ENCODE measurements at regions not wholly inside any gene's neighbourhood (a gene's known extent, or its start where the extent isn't known, plus 50 kb on each side); places are given as distances from the start of the nearest gene placed in this dataset.

GRCh38 chr18:44238911-44239310 lies 441.8 kb upstream of the SETBP1 start:
- ATAC-seq (replicated peaks in 6 of 8), result no peak
- in situ Hi-C loops (cut with MboI; ENCODE audit: low pct_unique_long_range_greater_than_20kb in 2 of 9, low sequenced_read_pairs in 9 of 9, unreplicated experiment in 9 of 9), result no loop called here
- WGBS, 10 experiments, result 20 to 100% (median 90%) methylated on average over 1 of the region's 1 CpG; no CpG with 5 or more reads in 2 of the 10 experiments
- H3K4me3 ChIP-seq, result no peak overlapping the region
- H3K4me1 ChIP-seq (replicated peaks in 1 of 2), result no peaks in the 10 kb centered on the region
- no peak overlapping the region for H3K27ac ChIP-seq

- WGBS, 10 experiments, result 34 to 100% (median 90%) methylated on average over 1 to 5 of the region's 5 CpGs; no CpG with 5 or more reads in 1 of the 10 experiments
- in situ Hi-C loops (cut with MboI; ENCODE audit: low pct_unique_long_range_greater_than_20kb in 2 of 9, low sequenced_read_pairs in 9 of 9, unreplicated experiment in 9 of 9), result no loop called here
- no peak overlapping the region for H3K27ac ChIP-seq
- no peaks in the 10 kb centered on the region for H3K4me1 ChIP-seq (replicated peaks in 1 of 2)
- no peak for ATAC-seq (replicated peaks in 6 of 8)
- no peak overlapping the region for H3K4me3 ChIP-seq
These were observed 439.7 kb upstream of the SETBP1 start for GRCh38 chr18:44241020-44241419.

- peak in 1 of 8 experiments; percentile 54 for ATAC-seq (replicated peaks in 6 of 8)
- WGBS, 10 experiments, result 0 to 100% (median 92%) methylated on average over 1 to 3 of the region's 3 CpGs
These were observed 435.7 kb upstream of the SETBP1 start for GRCh38 chr18:44245019-44245418.

GRCh38 chr18:44246001-44246400 lies 434.7 kb upstream of the SETBP1 start:
- 14 to 100% (median 83%) methylated on average over 1 to 2 of the region's 2 CpGs; no CpG with 5 or more reads in 5 of the 10 experiments for WGBS, 10 experiments
- no peak overlapping the region for H3K27ac ChIP-seq
- H3K4me1 ChIP-seq (replicated peaks in 1 of 2), result no peaks in the 10 kb centered on the region
- in situ Hi-C loops (cut with MboI; ENCODE audit: low pct_unique_long_range_greater_than_20kb in 2 of 9, low sequenced_read_pairs in 9 of 9, unreplicated experiment in 9 of 9), result no loop called here
- no peak for ATAC-seq (replicated peaks in 6 of 8)
- H3K4me3 ChIP-seq, result no peak overlapping the region

More at GRCh38 chr18:44245019-44245418, 435.7 kb upstream of the SETBP1 start:
- no peak overlapping the region for H3K4me3 ChIP-seq
- in situ Hi-C loops (cut with MboI; ENCODE audit: low pct_unique_long_range_greater_than_20kb in 2 of 9, low sequenced_read_pairs in 9 of 9, unreplicated experiment in 9 of 9), result no loop called here
- no peaks in the 10 kb centered on the region for H3K4me1 ChIP-seq (replicated peaks in 1 of 2)
- H3K27ac ChIP-seq, result no peak overlapping the region

GRCh38 chr18:44258086-44258485 lies 422.6 kb upstream of the SETBP1 start:
- in situ Hi-C loops (cut with MboI; ENCODE audit: low pct_unique_long_range_greater_than_20kb in 2 of 9, low sequenced_read_pairs in 9 of 9, unreplicated experiment in 9 of 9), result no loop called here
- ATAC-seq (replicated peaks in 6 of 8), result no peak
- H3K4me1 ChIP-seq (replicated peaks in 1 of 2), result no peaks in the 10 kb centered on the region
- H3K27ac ChIP-seq, result no peak overlapping the region
- H3K4me3 ChIP-seq, result no peak overlapping the region

- in situ Hi-C loops (cut with MboI; ENCODE audit: low pct_unique_long_range_greater_than_20kb in 2 of 9, low sequenced_read_pairs in 9 of 9, unreplicated experiment in 9 of 9), result no loop called here
- Histone ChIP-seq H3K4me1 (replicated peaks in 1 of 2) (no peaks in the 10 kb centered on the region), H3K27ac (no peak overlapping the region), H3K4me3 (no peak overlapping the region)
- ATAC-seq (replicated peaks in 6 of 8), result no peak
These were observed 422.1 kb upstream of the SETBP1 start for GRCh38 chr18:44258576-44258975.

GRCh38 chr18:44259610-44260009 lies 421.1 kb upstream of the SETBP1 start:
- no peak for ATAC-seq (replicated peaks in 6 of 8)

GRCh38 chr18:44265437-44265836 lies 415.3 kb upstream of the SETBP1 start:
- WGBS, 10 experiments, result 17 to 100% (median 80%) methylated on average over 1 to 3 of the region's 3 CpGs; no CpG with 5 or more reads in 1 of the 10 experiments
- ATAC-seq (replicated peaks in 6 of 8), result no peak
- in situ Hi-C loops (cut with MboI; ENCODE audit: low pct_unique_long_range_greater_than_20kb in 2 of 9, low sequenced_read_pairs in 9 of 9, unreplicated experiment in 9 of 9), result no loop called here

More at GRCh38 chr18:44259610-44260009, 421.1 kb upstream of the SETBP1 start:
- Histone ChIP-seq H3K27ac (no peak overlapping the region), H3K4me1 (replicated peaks in 1 of 2) (no peaks in the 10 kb centered on the region), H3K4me3 (no peak overlapping the region)
- WGBS, 10 experiments, result 30 to 96% (median 83%) methylated on average over 1 to 3 of the region's 3 CpGs; no CpG with 5 or more reads in 1 of the 10 experiments
- in situ Hi-C loops (cut with MboI; ENCODE audit: low pct_unique_long_range_greater_than_20kb in 2 of 9, low sequenced_read_pairs in 9 of 9, unreplicated experiment in 9 of 9), result no loop called here

GRCh38 chr18:44273298-44273697 lies 407.4 kb upstream of the SETBP1 start:
- H3K4me1 ChIP-seq (replicated peaks in 1 of 2), result no peaks in the 10 kb centered on the region
- in situ Hi-C loops (cut with MboI; ENCODE audit: low pct_unique_long_range_greater_than_20kb in 2 of 9, low sequenced_read_pairs in 9 of 9, unreplicated experiment in 9 of 9), result no loop called here
- H3K4me3 ChIP-seq, result no peak overlapping the region
- H3K27ac ChIP-seq, result no peak overlapping the region
- WGBS, 10 experiments, result 0 to 71% (median 36%) methylated on average over 1 of the region's 1 CpG; no CpG with 5 or more reads in 2 of the 10 experiments
- ATAC-seq (replicated peaks in 6 of 8), result no peak

More at GRCh38 chr18:44265437-44265836, 415.3 kb upstream of the SETBP1 start:
- H3K4me3 ChIP-seq, result no peak overlapping the region
- no peaks in the 10 kb centered on the region for H3K4me1 ChIP-seq (replicated peaks in 1 of 2)
- H3K27ac ChIP-seq, result no peak overlapping the region

GRCh38 chr18:44280479-44280878 lies 400.2 kb upstream of the SETBP1 start:
- no peak overlapping the region for H3K4me3 ChIP-seq
- H3K4me1 ChIP-seq (replicated peaks in 1 of 2), result peaks cover 0 to 11% of the 10 kb centered on the region in 2 donors
- ATAC-seq (replicated peaks in 6 of 8), result peak in 1 of 8 experiments; percentile 67
- in situ Hi-C loops (cut with MboI; ENCODE audit: low pct_unique_long_range_greater_than_20kb in 2 of 9, low sequenced_read_pairs in 9 of 9, unreplicated experiment in 9 of 9), result no loop called here
- H3K27ac ChIP-seq, result no peak overlapping the region
- WGBS, 10 experiments, result 36 to 100% (median 77%) methylated on average over 1 to 2 of the region's 2 CpGs; no CpG with 5 or more reads in 3 of the 10 experiments

- Histone ChIP-seq H3K27ac (no peak overlapping the region), H3K4me1 (replicated peaks in 1 of 2) (peaks cover 8 to 28% of the 10 kb centered on the region in 2 donors), H3K4me3 (no peak overlapping the region)
- WGBS, 10 experiments, result 52 to 100% (median 91%) methylated on average over 1 to 2 of the region's 2 CpGs
- in situ Hi-C loops (cut with MboI; ENCODE audit: low pct_unique_long_range_greater_than_20kb in 2 of 9, low sequenced_read_pairs in 9 of 9, unreplicated experiment in 9 of 9), result no loop called here
- no peak for ATAC-seq (replicated peaks in 6 of 8)
These were observed 394.6 kb upstream of the SETBP1 start for GRCh38 chr18:44286049-44286448.

GRCh38 chr18:44290366-44290977 lies 390.2 kb upstream of the SETBP1 start:
- in situ Hi-C loops (cut with MboI; ENCODE audit: low pct_unique_long_range_greater_than_20kb in 2 of 9, low sequenced_read_pairs in 9 of 9, unreplicated experiment in 9 of 9), result no loop called here
- no peak overlapping the region for H3K4me3 ChIP-seq
- whole genome bisulfite sequencing, 10 experiments, result 0 to 54% (median 48%) methylated on average over 1 to 4 of the region's 4 CpGs; no CpG with 5 or more reads in 2 of the 10 experiments
- H3K4me1 ChIP-seq (replicated peaks in 1 of 2), result peaks cover 11 to 33% of the 10 kb centered on the region in 2 donors
- no peak overlapping the region for H3K27ac ChIP-seq
- ATAC-seq (replicated peaks in 6 of 8), result peak in 5 of 8 experiments; percentile 28 to 51 (median 30)

GRCh38 chr18:44298566-44298965 lies 382.1 kb upstream of the SETBP1 start:
- in situ Hi-C loops (cut with MboI; ENCODE audit: low pct_unique_long_range_greater_than_20kb in 2 of 9, low sequenced_read_pairs in 9 of 9, unreplicated experiment in 9 of 9), result no loop called here
- no peak overlapping the region for H3K4me3 ChIP-seq
- H3K4me1 ChIP-seq (replicated peaks in 1 of 2), result no peaks in the 10 kb centered on the region
- no peak overlapping the region for H3K27ac ChIP-seq
- ATAC-seq (replicated peaks in 6 of 8), result peak in 2 of 8 experiments; percentile 37 to 57

GRCh38 chr18:44309185-44309584 lies 371.5 kb upstream of the SETBP1 start:
- 0 to 100% (median 74%) methylated on average over 1 to 2 of the region's 2 CpGs for WGBS, 10 experiments
- in situ Hi-C loops (cut with MboI; ENCODE audit: low pct_unique_long_range_greater_than_20kb in 2 of 9, low sequenced_read_pairs in 9 of 9, unreplicated experiment in 9 of 9), result no loop called here
- H3K27ac ChIP-seq, result no peak overlapping the region
- H3K4me1 ChIP-seq (replicated peaks in 1 of 2), result no peaks in the 10 kb centered on the region
- no peak overlapping the region for H3K4me3 ChIP-seq
- no peak for ATAC-seq (replicated peaks in 6 of 8)
